Vagina (tissue), 2 donors: ENCODE measurements at regions not wholly inside any gene's neighbourhood (a gene's known extent, or its start where the extent isn't known, plus 50 kb on each side); places are given as distances from the start of the nearest gene placed in this dataset.
"Not testable (repeated sequence)": the region's sequence is repeated elsewhere in the genome, so short reads cannot be mapped to it uniquely, and the experiment has no call there.

Experiments
- POLR2A ChIP-seq, 2 donors: fragments of 450-650 bp; IDR thresholded peaks; one replicate each; pipeline ENCODE4 v1.6.1; 2017; ENCODE audit warnings: antibody characterized with exemption in 2 of 2, mild to moderate bottlenecking in 2 of 2, moderate library complexity in 2 of 2
- POLR2AphosphoS5 ChIP-seq, 2 donors: sonication (generic); formaldehyde crosslinking; IDR thresholded peaks; one replicate each; pipeline ENCODE4 v1.9.0; 2017; ENCODE audit warnings: antibody characterized with exemption in 2 of 2, mild to moderate bottlenecking in 2 of 2, low read depth in 1 of 2; ENCODE audit not compliant: insufficient read depth in 1 of 2
- TF ChIP-seq, protein P1 (sequence below), 3 experiments: fragments of 450-650 bp in 2 of 3; fragments of 200-600 bp in 1 of 3; sonication (generic) in 1 of 3; IDR thresholded peaks; one replicate each; pipeline ENCODE4 v1.5.1; 2017 to 2019; ENCODE audit warnings: antibody characterized with exemption in 3 of 3, mild to moderate bottlenecking in 2 of 3, moderate library complexity in 2 of 3

DNA sequence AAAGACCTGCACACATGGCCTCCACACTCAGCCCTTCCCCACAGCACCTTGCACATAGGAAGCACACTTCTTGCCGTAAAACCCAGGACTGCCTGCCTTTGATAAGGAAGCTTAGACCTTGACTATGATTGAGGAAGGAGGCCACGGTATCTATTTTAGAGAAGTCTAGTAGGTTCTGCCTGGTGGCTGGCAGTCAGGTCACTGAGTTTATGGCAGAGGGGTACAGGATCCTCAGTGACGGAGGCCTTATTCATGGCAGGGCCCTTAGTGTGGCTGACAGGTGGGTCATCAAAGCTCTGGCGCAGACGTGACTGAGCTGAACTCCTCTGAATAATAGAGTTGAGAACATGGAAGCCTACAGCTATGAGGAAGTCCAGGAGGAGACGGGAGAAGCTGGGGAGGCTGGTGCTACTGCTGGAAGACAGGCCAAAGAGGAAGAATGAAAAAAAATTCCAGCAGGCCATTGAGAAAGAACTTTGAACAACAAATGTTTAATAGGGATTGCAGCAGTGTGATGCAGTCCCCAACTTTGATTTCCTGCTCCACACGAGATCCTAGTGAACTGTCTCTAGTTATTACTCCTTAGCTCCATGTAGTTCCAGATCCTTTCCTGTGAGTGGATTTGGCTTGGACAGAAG, 142.8 kb downstream of the BCL2L11 start:
- TF ChIP-seq, protein P1, sequence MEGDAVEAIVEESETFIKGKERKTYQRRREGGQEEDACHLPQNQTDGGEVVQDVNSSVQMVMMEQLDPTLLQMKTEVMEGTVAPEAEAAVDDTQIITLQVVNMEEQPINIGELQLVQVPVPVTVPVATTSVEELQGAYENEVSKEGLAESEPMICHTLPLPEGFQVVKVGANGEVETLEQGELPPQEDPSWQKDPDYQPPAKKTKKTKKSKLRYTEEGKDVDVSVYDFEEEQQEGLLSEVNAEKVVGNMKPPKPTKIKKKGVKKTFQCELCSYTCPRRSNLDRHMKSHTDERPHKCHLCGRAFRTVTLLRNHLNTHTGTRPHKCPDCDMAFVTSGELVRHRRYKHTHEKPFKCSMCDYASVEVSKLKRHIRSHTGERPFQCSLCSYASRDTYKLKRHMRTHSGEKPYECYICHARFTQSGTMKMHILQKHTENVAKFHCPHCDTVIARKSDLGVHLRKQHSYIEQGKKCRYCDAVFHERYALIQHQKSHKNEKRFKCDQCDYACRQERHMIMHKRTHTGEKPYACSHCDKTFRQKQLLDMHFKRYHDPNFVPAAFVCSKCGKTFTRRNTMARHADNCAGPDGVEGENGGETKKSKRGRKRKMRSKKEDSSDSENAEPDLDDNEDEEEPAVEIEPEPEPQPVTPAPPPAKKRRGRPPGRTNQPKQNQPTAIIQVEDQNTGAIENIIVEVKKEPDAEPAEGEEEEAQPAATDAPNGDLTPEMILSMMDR (IDR thresholded peaks at IDR 0.05) = not testable (repeated sequence)
- not testable (repeated sequence) for TF ChIP-seq POLR2A (IDR thresholded peaks at IDR 0.05); POLR2AphosphoS5 (IDR thresholded peaks at IDR 0.05; ENCODE audit: insufficient read depth in 1 of 2, low read depth in 1 of 2)
